ENCODE measurements at regions not wholly inside any gene's neighbourhood (a gene's known extent, or its start where the extent isn't known, plus 50 kb on each side); places are given as distances from the start of the nearest gene placed in this dataset.
"Not testable (repeated sequence)": the region's sequence is repeated elsewhere in the genome, so short reads cannot be mapped to it uniquely, and the experiment has no call there.

DNA sequence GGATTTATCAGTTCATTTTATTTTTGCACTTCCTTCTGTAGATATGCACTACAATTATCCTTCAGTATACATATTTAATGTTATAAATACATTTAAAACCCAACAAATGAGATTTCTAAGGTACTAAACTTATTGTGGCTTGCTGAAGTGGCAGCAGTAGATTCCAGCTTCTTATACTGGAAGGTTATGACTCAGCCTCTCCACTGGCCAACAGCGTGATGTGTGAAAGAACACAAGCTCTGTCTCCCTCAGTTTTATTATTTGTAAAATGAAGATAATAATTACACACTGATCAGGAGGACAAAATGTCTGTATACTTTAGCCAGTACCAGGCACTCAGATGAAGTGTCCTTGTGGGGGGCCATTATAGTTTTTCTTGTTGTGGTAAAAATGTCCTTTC lies 1147.1 kb downstream of the CNTNAP5 start:
- no peak for DNase-seq (ENCODE audit: low spot score)
- in situ Hi-C loops (cut with HindIII; ENCODE audit: low sequenced_read_pairs) = no loop called here

GRCh38 chr2:125175415-125175814 lies 1150.3 kb downstream of the CNTNAP5 start:
- in situ Hi-C loops (cut with HindIII; ENCODE audit: low sequenced_read_pairs) = no loop called here
- no peak for DNase-seq (ENCODE audit: low spot score)

DNA sequence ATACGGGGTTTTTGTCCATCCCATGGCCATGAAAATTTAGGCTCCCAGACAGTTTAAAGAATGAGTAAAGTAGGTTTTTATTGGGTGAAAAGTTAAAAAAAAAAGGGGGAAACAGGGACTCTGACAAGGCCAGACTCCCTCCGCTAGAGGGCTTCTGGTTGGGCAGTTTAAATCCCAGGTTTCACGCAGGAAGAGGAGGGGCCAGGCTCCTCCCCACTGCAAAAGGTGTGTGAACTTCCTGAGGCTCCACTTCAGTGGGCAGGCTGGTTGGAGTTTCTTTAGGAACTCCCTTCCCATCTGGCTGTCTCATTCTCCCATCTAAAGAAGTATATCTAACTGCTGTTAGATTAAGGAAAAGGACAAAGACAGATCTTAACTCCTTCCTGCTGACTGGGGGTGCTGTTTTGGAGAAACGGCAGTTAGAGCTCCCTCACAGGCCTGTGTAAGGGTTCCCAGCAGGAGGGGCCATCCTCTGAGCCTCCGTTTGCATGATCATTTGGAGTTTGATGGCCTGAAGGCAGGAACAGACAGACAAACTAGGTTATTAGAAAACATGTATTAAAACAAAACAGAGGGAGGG lies 1160.7 kb downstream of the CNTNAP5 start:
- in situ Hi-C loops (cut with HindIII; ENCODE audit: low sequenced_read_pairs) = no loop called here
- no peak for DNase-seq (ENCODE audit: low spot score)

GRCh38 chr2:125207431-125207830 lies 1182.3 kb downstream of the CNTNAP5 start:
- in situ Hi-C loops (cut with HindIII; ENCODE audit: low sequenced_read_pairs) = no loop called here
- DNase-seq (ENCODE audit: low spot score) = no peak

GRCh38 chr2:125216321-125216720 lies 1191.2 kb downstream of the CNTNAP5 start:
- in situ Hi-C loops (cut with HindIII; ENCODE audit: low sequenced_read_pairs) = no loop called here

GRCh38 chr2:125224188-125224587 lies 1199.1 kb downstream of the CNTNAP5 start:
- in situ Hi-C loops (cut with HindIII; ENCODE audit: low sequenced_read_pairs) = no loop called here
- DNase-seq (ENCODE audit: low spot score) = no peak

More at GRCh38 chr2:125216321-125216720, 1191.2 kb downstream of the CNTNAP5 start:
- no peak for DNase-seq (ENCODE audit: low spot score)

GRCh38 chr2:125224830-125225229 lies 1199.7 kb downstream of the CNTNAP5 start:
- in situ Hi-C loops (cut with HindIII; ENCODE audit: low sequenced_read_pairs) = no loop called here
- DNase-seq (ENCODE audit: low spot score) = no peak

GRCh38 chr2:125227843-125228392 lies 1202.8 kb downstream of the CNTNAP5 start:
- in situ Hi-C loops (cut with HindIII; ENCODE audit: low sequenced_read_pairs) = no loop called here
- no peak for DNase-seq (ENCODE audit: low spot score)

- in situ Hi-C loops (cut with HindIII; ENCODE audit: low sequenced_read_pairs) = no loop called here
- no peak for DNase-seq (ENCODE audit: low spot score)
These were observed 1215.8 kb downstream of the CNTNAP5 start for GRCh38 chr2:125240870-125241269.

DNA sequence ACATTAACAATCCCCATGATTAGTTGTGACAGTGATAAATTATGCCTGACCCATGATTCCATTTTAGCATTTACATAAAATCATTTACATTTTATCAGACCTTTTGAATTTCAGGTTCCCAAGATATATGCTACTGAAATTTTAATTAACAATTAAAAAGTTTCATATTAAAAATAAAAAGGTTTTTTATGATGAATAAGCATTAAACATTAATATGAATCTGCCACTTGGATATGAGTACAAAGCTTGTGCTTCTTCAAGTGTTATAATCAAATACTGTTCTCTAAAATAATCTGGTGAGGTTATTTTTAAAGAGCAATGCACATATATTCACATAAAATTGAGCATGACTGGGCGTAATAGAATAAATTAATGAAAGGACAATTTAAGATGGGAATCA lies 1218.0 kb downstream of the CNTNAP5 start:
- in situ Hi-C loops (cut with HindIII; ENCODE audit: low sequenced_read_pairs) = no loop called here

DNA sequence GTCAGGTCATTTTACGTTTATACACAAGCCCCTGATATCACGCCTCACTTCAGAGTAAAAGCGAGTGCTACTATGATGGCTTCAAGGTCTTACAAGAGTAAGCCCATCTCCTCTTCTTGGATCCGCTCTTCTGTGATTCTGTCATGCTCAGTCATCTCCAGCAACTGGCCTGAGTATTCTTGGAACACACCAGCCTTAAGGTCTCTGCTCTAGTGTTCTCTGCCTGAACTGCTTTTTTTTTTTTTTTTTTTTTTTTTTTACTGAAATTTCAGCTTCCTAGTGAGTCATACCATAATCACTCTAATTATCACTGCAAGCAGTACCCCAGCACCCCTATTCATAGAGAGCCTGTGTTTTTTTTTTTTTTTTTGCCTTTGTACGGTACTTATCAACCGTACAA lies 1228.9 kb downstream of the CNTNAP5 start:
- in situ Hi-C loops (cut with HindIII; ENCODE audit: low sequenced_read_pairs) = no loop called here
- DNase-seq (ENCODE audit: low spot score) = no peak

More for the DNA sequence above, 1218.0 kb downstream of the CNTNAP5 start:
- DNase-seq (ENCODE audit: low spot score) = no peak

- in situ Hi-C loops (cut with HindIII; ENCODE audit: low sequenced_read_pairs) = no loop called here
- no peak for DNase-seq (ENCODE audit: low spot score)
These were observed 1234.4 kb downstream of the CNTNAP5 start for GRCh38 chr2:125259451-125259850.

GRCh38 chr2:125260366-125260930 lies 1235.4 kb downstream of the CNTNAP5 start:
- DNase-seq (ENCODE audit: low spot score); in situ Hi-C loops (cut with HindIII; ENCODE audit: low sequenced_read_pairs): not testable (repeated sequence)

- no peak for DNase-seq (ENCODE audit: low spot score)
- in situ Hi-C loops (cut with HindIII; ENCODE audit: low sequenced_read_pairs) = no loop called here
These were observed 1239.4 kb downstream of the CNTNAP5 start for GRCh38 chr2:125264453-125264852.

- in situ Hi-C loops (cut with HindIII; ENCODE audit: low sequenced_read_pairs) = no loop called here
- DNase-seq (ENCODE audit: low spot score) = no peak
These were observed 1242.6 kb downstream of the CNTNAP5 start for GRCh38 chr2:125267683-125268082.

- DNase-seq (ENCODE audit: low spot score) = no peak
- in situ Hi-C loops (cut with HindIII; ENCODE audit: low sequenced_read_pairs) = no loop called here
These were observed 1247.6 kb downstream of the CNTNAP5 start for GRCh38 chr2:125272651-125273050.

DNA sequence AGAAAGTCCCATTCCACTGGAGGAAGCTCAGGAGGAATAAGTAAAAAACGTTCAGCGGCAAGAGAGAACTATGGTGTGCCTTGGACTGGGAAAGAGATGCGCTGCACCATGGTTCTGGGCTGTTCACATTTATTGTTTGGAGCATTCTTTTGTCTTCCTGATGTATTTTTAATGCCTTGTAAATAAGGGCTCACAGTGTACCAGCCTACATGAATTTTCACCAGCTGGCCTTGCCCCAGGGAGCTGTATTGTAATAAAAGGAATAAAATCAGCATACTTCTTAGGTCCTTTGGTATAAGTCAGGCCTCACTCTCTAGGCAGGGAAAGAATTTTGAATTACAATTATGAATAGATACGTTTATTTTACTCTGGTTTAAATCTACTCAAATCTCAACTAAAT lies 1249.6 kb downstream of the CNTNAP5 start:
- in situ Hi-C loops (cut with HindIII; ENCODE audit: low sequenced_read_pairs) = no loop called here
- DNase-seq (ENCODE audit: low spot score) = no peak

DNA sequence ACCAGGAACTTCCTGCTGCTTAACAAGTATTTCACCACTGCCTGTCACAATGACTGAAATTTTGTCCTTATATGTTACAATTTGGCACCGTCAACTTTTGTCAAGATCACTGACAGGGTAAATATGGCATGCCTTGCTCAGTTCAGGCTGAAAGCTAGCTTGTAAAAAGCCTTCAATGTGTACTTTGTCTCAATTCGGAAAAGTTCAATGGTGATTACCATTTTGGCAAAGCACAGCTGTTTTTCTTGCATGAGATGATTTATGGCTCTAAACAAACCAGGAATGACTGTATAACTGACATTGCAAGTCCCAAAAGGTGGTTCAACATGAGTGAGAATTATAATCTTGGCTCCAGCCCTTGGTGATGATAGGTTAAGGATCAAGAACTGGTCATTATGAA lies 1255.2 kb downstream of the CNTNAP5 start:
- in situ Hi-C loops (cut with HindIII; ENCODE audit: low sequenced_read_pairs) = no loop called here
- no peak for DNase-seq (ENCODE audit: low spot score)

DNA sequence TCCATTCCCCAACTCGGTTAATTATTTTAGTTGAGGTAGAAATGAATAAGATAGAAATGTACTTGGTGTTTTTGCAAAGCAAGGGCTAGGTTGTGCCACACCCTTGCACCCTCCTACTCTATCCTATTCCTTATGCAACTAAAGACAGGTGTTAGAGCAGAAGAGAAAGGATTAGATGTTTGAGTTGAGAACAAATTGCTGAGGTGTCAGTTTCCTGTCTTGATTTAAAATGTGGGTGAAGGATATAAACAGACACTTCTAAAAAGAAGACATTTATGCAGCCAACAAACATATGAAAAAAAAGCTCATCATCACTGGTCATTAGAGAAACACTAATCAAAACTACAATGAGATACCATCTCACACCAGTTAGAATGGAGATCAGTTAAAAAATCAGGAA lies 1256.2 kb downstream of the CNTNAP5 start:
- DNase-seq (ENCODE audit: low spot score) = no peak
- in situ Hi-C loops (cut with HindIII; ENCODE audit: low sequenced_read_pairs) = no loop called here

DNA sequence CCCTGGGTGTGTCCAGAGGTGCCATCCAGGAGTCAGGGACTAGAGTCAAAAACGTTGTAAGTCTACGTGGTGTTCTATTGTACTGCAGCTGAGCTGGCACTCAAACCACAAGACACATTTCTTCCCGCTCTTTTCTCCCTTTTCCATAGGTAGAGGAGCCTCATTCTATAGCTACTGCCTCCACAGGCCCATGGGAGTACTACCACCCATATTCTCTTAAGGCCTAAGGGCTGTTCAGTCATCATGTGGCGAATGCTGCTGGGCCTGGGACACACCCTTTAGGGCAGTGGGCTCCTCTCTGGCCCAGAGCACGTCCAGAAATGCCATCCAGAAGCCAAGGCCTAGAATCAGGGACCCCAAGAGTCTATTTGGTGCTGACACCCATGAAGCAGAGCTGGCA lies 1271.7 kb downstream of the CNTNAP5 start:
- DNase-seq (ENCODE audit: low spot score) = no peak
- in situ Hi-C loops (cut with HindIII; ENCODE audit: low sequenced_read_pairs) = no loop called here

Data from G401 (cell line).